ENCODE measurements at regions not wholly inside any gene's neighbourhood (a gene's known extent, or its start where the extent isn't known, plus 50 kb on each side); places are given as distances from the start of the nearest gene placed in this dataset.

DNA sequence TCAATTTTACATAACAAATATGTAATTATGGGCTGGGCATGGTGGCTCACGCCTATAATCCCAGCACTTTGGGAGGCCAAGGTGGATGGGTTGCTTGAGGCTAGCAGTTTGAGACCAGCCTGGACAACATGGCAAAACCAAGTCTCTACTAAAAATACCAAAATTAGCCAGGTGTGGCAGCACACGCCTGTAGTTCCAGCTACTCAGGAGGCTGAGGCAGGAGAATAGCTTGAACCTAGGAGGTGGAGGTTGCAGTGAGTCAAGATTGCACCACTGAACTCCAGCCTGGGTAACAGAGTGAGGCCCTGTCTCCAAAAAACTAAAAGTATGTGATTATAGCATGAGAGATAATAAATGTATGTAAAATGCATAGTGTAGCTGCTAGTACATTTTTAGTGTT, 229.0 kb downstream of the PPARGC1A start:
- Histone ChIP-seq H3K4me3 (no peak overlapping the region), H3K27ac (no peak overlapping the region), H3K9me3 (replicated peaks in 1 of 3) (no peaks in the 10 kb centered on the region), H3K27me3 (no peaks in the 10 kb centered on the region), H3K4me1 (replicated peaks in 1 of 2) (no peaks in the 10 kb centered on the region), H3K36me3 (replicated peaks in 1 of 2) (no peaks in the 10 kb centered on the region)
- WGBS, 4 donors: 65 to 81% (median 72%) methylated on average over 2 of the region's 2 CpGs
- TF ChIP-seq, protein P1, sequence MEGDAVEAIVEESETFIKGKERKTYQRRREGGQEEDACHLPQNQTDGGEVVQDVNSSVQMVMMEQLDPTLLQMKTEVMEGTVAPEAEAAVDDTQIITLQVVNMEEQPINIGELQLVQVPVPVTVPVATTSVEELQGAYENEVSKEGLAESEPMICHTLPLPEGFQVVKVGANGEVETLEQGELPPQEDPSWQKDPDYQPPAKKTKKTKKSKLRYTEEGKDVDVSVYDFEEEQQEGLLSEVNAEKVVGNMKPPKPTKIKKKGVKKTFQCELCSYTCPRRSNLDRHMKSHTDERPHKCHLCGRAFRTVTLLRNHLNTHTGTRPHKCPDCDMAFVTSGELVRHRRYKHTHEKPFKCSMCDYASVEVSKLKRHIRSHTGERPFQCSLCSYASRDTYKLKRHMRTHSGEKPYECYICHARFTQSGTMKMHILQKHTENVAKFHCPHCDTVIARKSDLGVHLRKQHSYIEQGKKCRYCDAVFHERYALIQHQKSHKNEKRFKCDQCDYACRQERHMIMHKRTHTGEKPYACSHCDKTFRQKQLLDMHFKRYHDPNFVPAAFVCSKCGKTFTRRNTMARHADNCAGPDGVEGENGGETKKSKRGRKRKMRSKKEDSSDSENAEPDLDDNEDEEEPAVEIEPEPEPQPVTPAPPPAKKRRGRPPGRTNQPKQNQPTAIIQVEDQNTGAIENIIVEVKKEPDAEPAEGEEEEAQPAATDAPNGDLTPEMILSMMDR (IDR thresholded peaks at IDR 0.05): no peak
- TF ChIP-seq POLR2A (IDR thresholded peaks at IDR 0.05): no peak
- intact Hi-C loops (cut with DNase I): no loop called here
- no peak for DNase-seq

DNA sequence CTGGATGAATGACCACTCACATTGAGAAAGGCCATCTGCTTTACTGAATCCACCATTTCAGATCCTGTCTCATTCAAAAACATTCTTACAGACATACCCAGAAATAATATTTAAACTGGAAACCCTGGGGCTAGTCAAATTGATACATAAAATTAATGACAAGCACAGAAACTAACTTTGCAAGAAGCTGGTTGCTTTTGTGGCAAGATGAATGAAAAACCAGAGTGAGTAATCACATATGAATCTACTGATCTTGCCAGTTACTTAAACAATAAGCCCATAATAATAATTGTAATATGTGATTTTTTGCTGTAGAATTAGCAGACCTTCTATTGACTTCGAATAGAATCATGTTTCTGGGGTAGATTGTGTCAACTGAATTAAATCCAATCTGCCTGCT, 235.1 kb downstream of the PPARGC1A start:
- WGBS, 4 donors: 63 to 88% (median 79%) methylated on average over 1 of the region's 1 CpG
- no peak for TF ChIP-seq POLR2A (IDR thresholded peaks at IDR 0.05)
- DNase-seq: no peak
- H3K9me3 ChIP-seq (replicated peaks in 1 of 3): no peaks in the 10 kb centered on the region
- no peaks in the 10 kb centered on the region for H3K36me3 ChIP-seq (replicated peaks in 1 of 2)
- intact Hi-C loops (cut with DNase I): no loop called here
- no peak overlapping the region for H3K4me3 ChIP-seq
- no peaks in the 10 kb centered on the region for H3K27me3 ChIP-seq
- no peaks in the 10 kb centered on the region for H3K4me1 ChIP-seq (replicated peaks in 1 of 2)
- H3K27ac ChIP-seq: no peak overlapping the region

DNA sequence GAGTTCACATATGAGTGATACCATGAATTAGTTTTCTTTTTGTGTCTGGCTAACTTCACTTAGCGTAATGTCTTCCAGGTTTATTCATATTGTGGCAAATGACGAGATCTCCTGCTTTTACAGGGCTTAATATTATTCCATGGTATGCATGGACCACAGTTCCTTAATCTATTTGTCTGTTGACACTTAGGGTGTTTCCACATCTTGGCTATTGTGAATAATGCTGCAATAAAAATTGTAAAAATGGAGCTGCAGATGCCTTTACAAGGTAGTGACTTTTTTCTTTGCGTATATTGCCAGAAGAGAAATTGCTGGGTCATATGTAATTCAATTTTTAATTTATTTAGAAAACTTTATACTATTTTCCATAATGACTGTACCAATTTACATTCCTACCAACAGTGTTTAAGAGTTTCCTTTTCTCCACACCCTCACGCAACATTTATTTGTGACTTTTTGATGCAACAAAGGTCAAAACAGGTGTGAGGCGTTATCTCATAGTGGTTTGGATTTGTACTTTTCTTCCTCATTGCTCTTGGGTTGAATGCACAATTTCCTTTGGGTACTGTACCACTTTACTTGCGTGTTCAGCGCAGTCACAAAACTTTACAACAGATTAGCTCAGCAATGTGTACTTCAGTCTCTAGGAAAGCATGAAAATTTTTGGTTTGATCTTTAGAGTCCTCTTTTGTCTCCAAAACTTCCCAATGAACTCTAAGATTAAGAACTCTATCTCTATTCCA, 240.8 kb downstream of the PPARGC1A start:
- WGBS, 4 donors: 89 to 91% (median 90%) methylated on average over 7 of the region's 7 CpGs
- Histone ChIP-seq H3K27me3 (no peaks in the 10 kb centered on the region), H3K4me3 (no peak overlapping the region), H3K9me3 (replicated peaks in 1 of 3) (no peaks in the 10 kb centered on the region), H3K36me3 (replicated peaks in 1 of 2) (no peaks in the 10 kb centered on the region), H3K4me1 (replicated peaks in 1 of 2) (no peaks in the 10 kb centered on the region), H3K27ac (no peak overlapping the region)
- TF ChIP-seq, protein P1 (IDR thresholded peaks at IDR 0.05): no peak
- TF ChIP-seq POLR2A (IDR thresholded peaks at IDR 0.05): no peak
- intact Hi-C loops (cut with DNase I): no loop called here
- DNase-seq: no peak

DNA sequence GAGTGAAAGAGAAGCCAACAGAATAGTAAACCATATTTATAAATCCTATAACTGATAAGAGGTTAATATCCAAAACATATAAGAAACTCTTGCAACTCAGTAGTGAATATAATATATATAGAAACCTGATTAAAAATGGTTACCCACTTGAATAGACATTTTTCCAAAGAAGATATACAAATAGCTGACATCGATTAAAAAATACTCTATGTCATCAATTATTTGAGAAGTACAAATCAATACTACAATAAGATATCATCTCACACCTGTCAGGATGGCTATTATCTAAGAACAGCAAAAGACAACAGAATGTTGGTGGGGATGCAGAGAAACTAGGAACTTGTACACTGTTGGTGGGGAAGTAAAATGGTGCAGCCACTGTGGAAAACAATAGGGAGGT, 254.4 kb downstream of the PPARGC1A start:
- no peak overlapping the region for H3K4me3 ChIP-seq

More for the DNA sequence above, 254.4 kb downstream of the PPARGC1A start:
- no peak overlapping the region for H3K27ac ChIP-seq
- intact Hi-C loops (cut with DNase I): no loop called here
- no peaks in the 10 kb centered on the region for H3K36me3 ChIP-seq (replicated peaks in 1 of 2)
- WGBS, 4 donors: 77 to 100% (median 82%) methylated on average over 1 of the region's 1 CpG
- no peaks in the 10 kb centered on the region for H3K27me3 ChIP-seq
- no peak for DNase-seq
- H3K4me1 ChIP-seq (replicated peaks in 1 of 2): no peaks in the 10 kb centered on the region
- no peaks in the 10 kb centered on the region for H3K9me3 ChIP-seq (replicated peaks in 1 of 3)
- TF ChIP-seq, protein P1 (IDR thresholded peaks at IDR 0.05): no peak
- TF ChIP-seq POLR2A (IDR thresholded peaks at IDR 0.05): no peak
